Ishikawa (cell line): ENCODE measurements at regions not wholly inside any gene's neighbourhood (a gene's known extent, or its start where the extent isn't known, plus 50 kb on each side); places are given as distances from the start of the nearest gene placed in this dataset.

Experiments
- CEBPB ChIP-seq: IDR thresholded peaks from 2 replicates; pipeline ENCODE4 v1.6.1; 2012
- CREB1 ChIP-seq: IDR thresholded peaks from 2 replicates; pipeline ENCODE4 v1.6.1; 2012; ENCODE audit warnings: low read depth
- EGR1 ChIP-seq: IDR thresholded peaks from 2 replicates; pipeline ENCODE4 v1.6.1; 2012
- EP300 ChIP-seq: IDR thresholded peaks from 2 replicates; pipeline ENCODE4 v1.6.1; 2012; ENCODE audit warnings: borderline replicate concordance
- FOXM1 ChIP-seq: IDR thresholded peaks from 2 replicates; pipeline ENCODE4 v1.6.1; 2012; ENCODE audit warnings: low read depth, borderline replicate concordance
- MAX ChIP-seq: IDR thresholded peaks from 2 replicates; pipeline ENCODE4 v1.6.1; 2012
- NFIC ChIP-seq: IDR thresholded peaks from 2 replicates; pipeline ENCODE4 v1.6.1; 2012
- RAD21 ChIP-seq: IDR thresholded peaks from 2 replicates; pipeline ENCODE4 v1.6.1; 2012; ENCODE audit warnings: low read depth
- TAF1 ChIP-seq: IDR thresholded peaks from 2 replicates; pipeline ENCODE4 v1.6.1; 2012; ENCODE audit warnings: low read depth, mild to moderate bottlenecking
- TCF12 ChIP-seq: IDR thresholded peaks from 2 replicates; pipeline ENCODE4 v1.6.1; 2012; ENCODE audit warnings: low read depth
- TEAD4 ChIP-seq: IDR thresholded peaks from 2 replicates; pipeline ENCODE4 v1.6.1; 2012
- USF1 ChIP-seq: IDR thresholded peaks from 2 replicates; pipeline ENCODE4 v1.6.1; 2012
- YY1 ChIP-seq: IDR thresholded peaks from 2 replicates; pipeline ENCODE4 v1.6.1; 2012; ENCODE audit warnings: low read depth
- ZBTB7A ChIP-seq: IDR thresholded peaks from 2 replicates; pipeline ENCODE4 v1.6.1; 2012; ENCODE audit warnings: low read depth
- TF ChIP-seq, protein P1 (sequence below): IDR thresholded peaks from 2 replicates; pipeline ENCODE4 v1.6.1; 2012; ENCODE audit warnings: low read depth, mild to moderate bottlenecking

DNA sequence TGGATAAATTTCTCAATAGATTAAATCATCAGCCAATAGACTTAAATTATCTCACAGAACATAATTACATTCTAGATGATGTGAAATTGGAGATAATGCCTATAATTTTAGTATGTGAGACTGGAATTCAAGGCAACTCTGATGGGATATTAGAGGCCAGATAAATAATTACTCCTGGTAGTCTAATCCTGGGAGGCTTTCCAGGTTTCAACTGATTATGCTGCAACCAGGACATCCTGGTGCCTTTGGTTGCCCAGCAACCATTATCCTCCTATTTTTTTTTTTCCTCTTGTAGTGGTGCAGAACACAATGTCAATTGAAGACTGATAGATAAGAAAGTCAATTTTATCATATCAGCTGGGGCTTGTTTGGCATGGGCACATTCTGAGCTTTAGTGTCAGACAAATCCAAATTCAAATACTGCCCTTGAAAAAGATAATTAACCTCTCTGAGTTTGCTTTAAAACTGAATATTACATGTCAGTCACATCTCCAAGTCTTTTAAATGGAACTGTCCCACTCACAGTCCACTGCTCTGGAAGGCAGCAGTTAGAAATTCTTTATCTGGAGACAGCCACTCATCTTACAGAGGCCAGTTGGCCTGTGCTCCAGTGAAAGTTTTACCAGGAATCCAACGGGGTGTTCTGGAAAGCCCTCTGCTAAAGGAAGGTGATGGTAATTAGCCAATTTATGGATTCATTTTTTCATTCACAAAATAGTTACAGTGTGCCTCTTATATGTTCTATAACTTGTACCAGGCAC is 95.3 kb upstream of the GUCY1A1 start:
- TF ChIP-seq NFIC, result no peak
- TF ChIP-seq CREB1, result no peak
- TF ChIP-seq MAX, result no peak
- no peak for TF ChIP-seq RAD21
- TF ChIP-seq, protein P1, sequence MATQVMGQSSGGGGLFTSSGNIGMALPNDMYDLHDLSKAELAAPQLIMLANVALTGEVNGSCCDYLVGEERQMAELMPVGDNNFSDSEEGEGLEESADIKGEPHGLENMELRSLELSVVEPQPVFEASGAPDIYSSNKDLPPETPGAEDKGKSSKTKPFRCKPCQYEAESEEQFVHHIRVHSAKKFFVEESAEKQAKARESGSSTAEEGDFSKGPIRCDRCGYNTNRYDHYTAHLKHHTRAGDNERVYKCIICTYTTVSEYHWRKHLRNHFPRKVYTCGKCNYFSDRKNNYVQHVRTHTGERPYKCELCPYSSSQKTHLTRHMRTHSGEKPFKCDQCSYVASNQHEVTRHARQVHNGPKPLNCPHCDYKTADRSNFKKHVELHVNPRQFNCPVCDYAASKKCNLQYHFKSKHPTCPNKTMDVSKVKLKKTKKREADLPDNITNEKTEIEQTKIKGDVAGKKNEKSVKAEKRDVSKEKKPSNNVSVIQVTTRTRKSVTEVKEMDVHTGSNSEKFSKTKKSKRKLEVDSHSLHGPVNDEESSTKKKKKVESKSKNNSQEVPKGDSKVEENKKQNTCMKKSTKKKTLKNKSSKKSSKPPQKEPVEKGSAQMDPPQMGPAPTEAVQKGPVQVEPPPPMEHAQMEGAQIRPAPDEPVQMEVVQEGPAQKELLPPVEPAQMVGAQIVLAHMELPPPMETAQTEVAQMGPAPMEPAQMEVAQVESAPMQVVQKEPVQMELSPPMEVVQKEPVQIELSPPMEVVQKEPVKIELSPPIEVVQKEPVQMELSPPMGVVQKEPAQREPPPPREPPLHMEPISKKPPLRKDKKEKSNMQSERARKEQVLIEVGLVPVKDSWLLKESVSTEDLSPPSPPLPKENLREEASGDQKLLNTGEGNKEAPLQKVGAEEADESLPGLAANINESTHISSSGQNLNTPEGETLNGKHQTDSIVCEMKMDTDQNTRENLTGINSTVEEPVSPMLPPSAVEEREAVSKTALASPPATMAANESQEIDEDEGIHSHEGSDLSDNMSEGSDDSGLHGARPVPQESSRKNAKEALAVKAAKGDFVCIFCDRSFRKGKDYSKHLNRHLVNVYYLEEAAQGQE, result no peak
- TF ChIP-seq CEBPB, result no peak
- no peak for TF ChIP-seq FOXM1
- no peak for TF ChIP-seq EGR1
- no peak for TF ChIP-seq YY1

DNA sequence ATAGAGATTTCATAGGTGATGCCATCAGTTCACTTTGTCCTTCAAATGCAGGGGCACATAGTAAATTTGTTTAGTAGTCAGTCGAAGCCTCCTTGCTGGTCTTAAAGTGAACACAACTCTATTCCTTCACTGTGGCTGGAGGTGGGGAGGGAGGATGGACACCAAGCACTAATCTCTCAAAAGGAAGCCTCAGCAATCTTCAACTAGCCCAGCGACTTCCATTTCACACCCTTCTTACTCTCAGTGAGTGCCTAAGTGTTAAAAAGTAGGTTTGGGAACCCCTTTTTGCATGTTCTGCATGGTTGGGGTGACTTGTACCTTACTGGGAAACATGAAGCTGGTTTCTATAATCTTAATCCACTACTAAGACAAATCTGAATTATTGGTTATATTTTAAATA is 96.0 kb upstream of the GUCY1A1 start:
- TF ChIP-seq YY1 (no peak), EGR1 (no peak), MAX (no peak), TCF12 (no peak), CEBPB (no peak), NFIC (no peak), EP300 (no peak), USF1 (no peak), FOXM1 (no peak)
- TF ChIP-seq, protein P1, result no peak

DNA sequence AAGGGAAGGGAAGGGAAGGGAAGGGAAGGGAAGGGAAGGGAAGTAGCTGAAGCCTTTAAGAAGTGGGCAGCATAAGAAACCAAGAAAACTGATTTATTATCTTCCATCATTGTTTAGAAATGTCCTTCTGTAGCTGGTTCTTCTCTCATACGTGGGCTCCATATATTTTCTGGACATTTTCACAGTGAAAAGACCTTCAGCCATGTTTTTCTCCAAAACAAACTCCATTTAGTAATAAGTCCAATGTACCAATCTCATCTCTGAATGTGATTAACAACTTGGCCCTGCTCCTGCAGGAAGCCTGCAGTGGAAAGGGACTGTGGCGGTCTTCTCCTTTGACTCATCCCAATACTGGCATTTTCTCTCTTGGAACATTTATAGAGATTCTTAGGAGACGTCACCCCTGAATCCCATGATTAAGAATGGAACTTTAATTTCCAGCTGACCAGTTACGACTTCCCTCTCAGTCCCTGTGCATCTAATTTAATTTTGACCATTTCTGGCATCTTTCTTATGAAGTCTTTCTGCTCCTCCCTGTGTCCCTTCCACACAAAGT is 96.6 kb upstream of the GUCY1A1 start:
- TF ChIP-seq TAF1, result no peak

- TF ChIP-seq EP300, result no peak
- TF ChIP-seq TEAD4, result no peak
- TF ChIP-seq TAF1, result no peak
- TF ChIP-seq CEBPB, result no peak
- TF ChIP-seq ZBTB7A, result no peak
- no peak for TF ChIP-seq MAX
Observed at GRCh38 chr4:155569471-155569870, 97.2 kb upstream of the GUCY1A1 start.

- TF ChIP-seq EGR1 (no peak), USF1 (no peak), RAD21 (no peak), NFIC (no peak), CEBPB (no peak), EP300 (no peak), TEAD4 (no peak), TAF1 (no peak), ZBTB7A (no peak), TCF12 (no peak), YY1 (no peak), FOXM1 (no peak), CREB1 (no peak), MAX (no peak)
- TF ChIP-seq, protein P1, result no peak
Observed at GRCh38 chr4:155568641-155569220, 97.9 kb upstream of the GUCY1A1 start.
